Loucy (cell line): ENCODE measurements at regions not wholly inside any gene's neighbourhood (a gene's known extent, or its start where the extent isn't known, plus 50 kb on each side); places are given as distances from the start of the nearest gene placed in this dataset.

Experiments used
- H2AFZ ChIP-seq: fragments of 200-600 bp; sonication (generic); 2 replicates; pipeline ENCODE4 v1.6.0; 2016; ENCODE audit warnings: antibody characterized with exemption, mild to moderate bottlenecking, low read length, moderate library complexity
- H3F3A ChIP-seq: fragments of 200-600 bp; 2 replicates; pipeline ENCODE4 v1.6.0; 2016; ENCODE audit warnings: antibody characterized with exemption, low read depth, mild to moderate bottlenecking
- H3K27me3 ChIP-seq: fragments of 200-600 bp; sonication (generic); 2 replicates; pipeline ENCODE4 v1.6.1; 2014; ENCODE audit warnings: low read length, mild to moderate bottlenecking; ENCODE audit not compliant: insufficient read depth, poor library complexity, severe bottlenecking
- H3K36me3 ChIP-seq: fragments of 200-600 bp; sonication (generic); 2 replicates; pipeline ENCODE4 v1.6.1; 2016; ENCODE audit warnings: low read length; ENCODE audit not compliant: insufficient read depth
- H3K4me1 ChIP-seq: fragments of 200-600 bp; sonication (generic); 2 replicates; pipeline ENCODE4 v1.5.1; 2014; ENCODE audit warnings: low read length, mild to moderate bottlenecking; ENCODE audit not compliant: insufficient read depth, poor library complexity, severe bottlenecking
- H3K4me2 ChIP-seq: fragments of 200-600 bp; sonication (generic); 2 replicates; pipeline ENCODE4 v1.6.0; 2014; ENCODE audit warnings: antibody characterized with exemption, low read length, low read depth, mild to moderate bottlenecking; ENCODE audit not compliant: poor library complexity, severe bottlenecking
- H3K4me3 ChIP-seq: fragments of 200-600 bp; sonication (generic); 2 replicates; pipeline ENCODE4 v1.5.1; 2014; ENCODE audit warnings: low read length, mild to moderate bottlenecking, mixed read lengths; ENCODE audit not compliant: poor library complexity, severe bottlenecking
- H3K79me2 ChIP-seq: fragments of 200-600 bp; sonication (generic); 2 replicates; pipeline ENCODE4 v1.6.1; 2014; ENCODE audit warnings: low read length; ENCODE audit not compliant: insufficient read depth
- H3K9ac ChIP-seq: fragments of 200-600 bp; sonication (generic); 2 replicates; pipeline ENCODE4 v1.6.0; 2014; ENCODE audit warnings: mild to moderate bottlenecking, low read depth, low read length, moderate library complexity; ENCODE audit not compliant: poor library complexity, severe bottlenecking
- H3K9me2 ChIP-seq: fragments of 200-600 bp; sonication (generic); replicated peaks from 2 replicates; pipeline ENCODE4 v1.6.1; 2016; ENCODE audit warnings: low read depth, low read length, mixed read lengths
- H3K9me3 ChIP-seq: fragments of 200-600 bp; sonication (generic); 2 replicates; pipeline ENCODE4 v1.6.1; 2014; ENCODE audit warnings: mild to moderate bottlenecking, antibody characterized with exemption, low read length, low read depth; ENCODE audit not compliant: insufficient read depth
- H4K20me1 ChIP-seq: fragments of 200-600 bp; sonication (generic); 2 replicates; pipeline ENCODE4 v1.6.0; 2014; ENCODE audit warnings: antibody characterized with exemption, low read length, mild to moderate bottlenecking; ENCODE audit not compliant: insufficient read depth, poor library complexity, severe bottlenecking
- EZH2phosphoT487 ChIP-seq: fragments of 200-600 bp; IDR thresholded peaks from 2 replicates; pipeline ENCODE4 v1.6.1; 2018; ENCODE audit warnings: antibody characterized with exemption, mild to moderate bottlenecking, moderate library complexity, borderline replicate concordance
- TF ChIP-seq, protein P1 (sequence below): fragments of 200-600 bp; sonication (generic); conservative IDR thresholded peaks from 2 replicates; pipeline ENCODE4 v1.5.1; 2014; ENCODE audit warnings: mild to moderate bottlenecking, antibody characterized with exemption, low read length

GRCh38 chr4:20318909-20319277, 67.2 kb downstream of the SLIT2 start:
- Histone ChIP-seq H3K36me3 (no peaks in the 10 kb centered on the region), H4K20me1 (no peaks in the 10 kb centered on the region), H3K4me2 (no peak overlapping the region), H3F3A (no peaks in the 10 kb centered on the region), H3K9me3 (no peaks in the 10 kb centered on the region), H3K9me2 (no peaks in the 10 kb centered on the region), H3K4me1 (no peaks in the 10 kb centered on the region), H3K4me3 (no peak overlapping the region), H2AFZ (no peak overlapping the region), H3K79me2 (no peaks in the 10 kb centered on the region), H3K27me3 (no peaks in the 10 kb centered on the region), H3K9ac (no peak overlapping the region)
- no peak for TF ChIP-seq EZH2phosphoT487
- TF ChIP-seq, protein P1, sequence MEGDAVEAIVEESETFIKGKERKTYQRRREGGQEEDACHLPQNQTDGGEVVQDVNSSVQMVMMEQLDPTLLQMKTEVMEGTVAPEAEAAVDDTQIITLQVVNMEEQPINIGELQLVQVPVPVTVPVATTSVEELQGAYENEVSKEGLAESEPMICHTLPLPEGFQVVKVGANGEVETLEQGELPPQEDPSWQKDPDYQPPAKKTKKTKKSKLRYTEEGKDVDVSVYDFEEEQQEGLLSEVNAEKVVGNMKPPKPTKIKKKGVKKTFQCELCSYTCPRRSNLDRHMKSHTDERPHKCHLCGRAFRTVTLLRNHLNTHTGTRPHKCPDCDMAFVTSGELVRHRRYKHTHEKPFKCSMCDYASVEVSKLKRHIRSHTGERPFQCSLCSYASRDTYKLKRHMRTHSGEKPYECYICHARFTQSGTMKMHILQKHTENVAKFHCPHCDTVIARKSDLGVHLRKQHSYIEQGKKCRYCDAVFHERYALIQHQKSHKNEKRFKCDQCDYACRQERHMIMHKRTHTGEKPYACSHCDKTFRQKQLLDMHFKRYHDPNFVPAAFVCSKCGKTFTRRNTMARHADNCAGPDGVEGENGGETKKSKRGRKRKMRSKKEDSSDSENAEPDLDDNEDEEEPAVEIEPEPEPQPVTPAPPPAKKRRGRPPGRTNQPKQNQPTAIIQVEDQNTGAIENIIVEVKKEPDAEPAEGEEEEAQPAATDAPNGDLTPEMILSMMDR, result no peak

DNA sequence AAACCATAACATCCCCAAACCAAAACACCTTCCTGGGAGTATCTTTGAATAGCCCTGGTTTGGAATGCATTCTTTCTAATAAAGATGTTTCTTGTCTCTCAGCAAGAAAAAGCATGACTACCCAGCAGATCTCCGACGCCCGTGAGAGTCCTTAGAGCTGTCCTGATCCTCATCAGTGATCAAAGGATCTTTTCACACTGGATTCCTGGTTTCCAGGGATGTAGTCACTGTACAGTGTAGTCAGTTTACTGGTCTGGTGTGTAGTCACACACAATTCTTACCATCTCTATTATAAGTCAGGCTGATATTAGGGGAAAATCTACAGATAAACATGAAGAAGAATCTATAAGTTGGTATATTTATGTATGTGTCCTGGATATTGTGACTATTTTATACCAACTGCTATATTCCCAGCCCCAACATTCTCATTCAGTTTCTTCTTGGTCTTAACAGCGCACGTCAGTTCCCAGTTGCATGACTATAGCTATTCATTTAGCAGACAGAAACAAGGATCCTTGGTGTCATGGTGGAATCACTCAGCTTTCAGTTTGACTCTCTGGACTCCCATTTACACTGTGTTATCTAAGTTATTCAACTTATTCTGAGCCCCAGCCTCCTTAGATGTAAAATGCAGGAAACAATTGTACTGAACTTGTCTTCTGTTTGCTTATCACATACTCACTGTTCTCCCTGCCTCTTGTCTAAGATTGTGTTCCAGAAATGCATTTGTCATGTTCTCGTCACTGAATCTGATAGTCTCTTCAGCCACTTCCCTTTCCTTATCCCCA, 68.3 kb downstream of the SLIT2 start:
- Histone ChIP-seq H2AFZ (no peak overlapping the region), H3K4me1 (no peaks in the 10 kb centered on the region), H3K79me2 (no peaks in the 10 kb centered on the region), H3K4me3 (no peak overlapping the region), H3K4me2 (no peak overlapping the region), H3K9me3 (no peaks in the 10 kb centered on the region), H3K36me3 (no peaks in the 10 kb centered on the region), H3K9ac (no peak overlapping the region), H3K9me2 (no peaks in the 10 kb centered on the region), H3F3A (no peaks in the 10 kb centered on the region), H4K20me1 (no peaks in the 10 kb centered on the region), H3K27me3 (no peaks in the 10 kb centered on the region)
- TF ChIP-seq, protein P1, result no peak
- no peak for TF ChIP-seq EZH2phosphoT487

DNA sequence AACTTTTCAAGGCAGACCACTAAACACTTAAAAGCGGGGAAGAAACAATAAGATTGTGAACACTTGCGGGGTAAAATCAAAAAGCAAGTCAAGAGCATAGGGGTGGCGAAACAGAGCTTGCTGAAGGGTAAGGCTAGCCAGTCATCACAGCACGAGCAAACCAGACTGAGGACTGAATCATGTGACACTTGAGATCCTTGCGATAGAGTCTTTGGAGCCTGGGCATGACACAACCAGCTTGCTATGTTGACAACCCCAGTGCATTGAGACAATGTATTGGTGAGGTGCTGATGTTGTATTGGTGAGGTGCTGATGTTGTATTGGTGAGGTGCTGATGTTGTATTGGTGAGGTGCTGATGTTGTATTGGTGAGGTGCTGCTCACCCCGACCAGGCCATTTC, 72.3 kb downstream of the SLIT2 start:
- Histone ChIP-seq H3K9me3 (no peaks in the 10 kb centered on the region), H3K9ac (no peak overlapping the region), H3K79me2 (no peaks in the 10 kb centered on the region)

More for the DNA sequence above, 72.3 kb downstream of the SLIT2 start:
- no peaks in the 10 kb centered on the region for H4K20me1 ChIP-seq
- no peaks in the 10 kb centered on the region for H3K9me2 ChIP-seq
- no peaks in the 10 kb centered on the region for H3K27me3 ChIP-seq
- no peak overlapping the region for H2AFZ ChIP-seq
- no peak overlapping the region for H3K4me2 ChIP-seq
- H3K36me3 ChIP-seq, result no peaks in the 10 kb centered on the region
- H3F3A ChIP-seq, result no peaks in the 10 kb centered on the region
- H3K4me1 ChIP-seq, result no peaks in the 10 kb centered on the region
- no peak overlapping the region for H3K4me3 ChIP-seq
- TF ChIP-seq, protein P1, result no peak
- no peak for TF ChIP-seq EZH2phosphoT487
